Smooth muscle cell (in vitro differentiated cells): ENCODE measurements at regions not wholly inside any gene's neighbourhood (a gene's known extent, or its start where the extent isn't known, plus 50 kb on each side); places are given as distances from the start of the nearest gene placed in this dataset.

Source experiments
- DNase-seq: peaks from one replicate; lab custom pipeline; 2025; ENCODE audit not compliant: unreplicated experiment; lab: John Stamatoyannopoulos, UW
- H2AFZ ChIP-seq: fragments of 200-600 bp; sonication (generic); 2 replicates; pipeline ENCODE4 v1.6.0; 2016; ENCODE audit warnings: antibody characterized with exemption, low read depth, mild to moderate bottlenecking
- H3F3A ChIP-seq: fragments of 200-600 bp; sonication (generic); 2 replicates; pipeline ENCODE4 v1.6.0; 2017; ENCODE audit warnings: antibody characterized with exemption, low read depth
- H3K27ac ChIP-seq: fragments of 200-600 bp; sonication (generic); 2 replicates; pipeline ENCODE4 v1.5.1; 2016; ENCODE audit warnings: low read depth, mild to moderate bottlenecking
- H3K27me3 ChIP-seq: fragments of 200-600 bp; sonication (generic); 2 replicates; pipeline ENCODE4 v1.6.1; 2016; ENCODE audit warnings: low read depth, mild to moderate bottlenecking
- H3K36me3 ChIP-seq: fragments of 200-600 bp; sonication (generic); 2 replicates; pipeline ENCODE4 v1.5.1; 2016; ENCODE audit warnings: low read depth
- H3K4me1 ChIP-seq: fragments of 200-600 bp; sonication (generic); 2 replicates; pipeline ENCODE4 v1.5.1; 2016; ENCODE audit warnings: low read depth
- H3K4me2 ChIP-seq: fragments of 200-600 bp; sonication (generic); 2 replicates; pipeline ENCODE4 v1.6.0; 2016; ENCODE audit warnings: mild to moderate bottlenecking
- H3K4me3 ChIP-seq: fragments of 200-600 bp; sonication (generic); 2 replicates; pipeline ENCODE4 v1.5.1; 2016; ENCODE audit warnings: mild to moderate bottlenecking
- H3K79me2 ChIP-seq: fragments of 200-600 bp; sonication (generic); 2 replicates; pipeline ENCODE4 v1.6.0; 2016; ENCODE audit warnings: low read depth, mild to moderate bottlenecking
- H3K9ac ChIP-seq: fragments of 200-600 bp; sonication (generic); 2 replicates; pipeline ENCODE4 v1.6.0; 2016; ENCODE audit warnings: low read depth
- H3K9me3 ChIP-seq: fragments of 200-600 bp; sonication (generic); replicated peaks from 2 replicates; pipeline ENCODE4 v1.5.1; 2016; ENCODE audit warnings: low read depth
- H4K20me1 ChIP-seq: fragments of 200-600 bp; sonication (generic); 2 replicates; pipeline ENCODE4 v1.6.0; 2016; ENCODE audit warnings: low read depth
- CTCF ChIP-seq: fragments of 200-600 bp; sonication (generic); IDR thresholded peaks from 2 replicates; pipeline ENCODE4 v1.5.1; 2017; ENCODE audit warnings: borderline replicate concordance, mild to moderate bottlenecking, antibody characterized with exemption; ENCODE audit not compliant: insufficient read depth, poor library complexity, severe bottlenecking
- WGBS: methylation state at CpG from one replicate; pipeline ENCODE4 v1.1.7; 2016; ENCODE audit warnings: low lambda C conversion rate; 5-methylcytosine and 5-hydroxymethylcytosine counted together

- no peaks in the 10 kb centered on the region for H4K20me1 ChIP-seq
- peaks cover 10% of the 10 kb centered on the region for H3K4me1 ChIP-seq
- H3K4me3 ChIP-seq = no peak overlapping the region
- peak overlapping the region; percentile 41 for H3K9ac ChIP-seq
- H3F3A ChIP-seq = no peaks in the 10 kb centered on the region
- no peaks in the 10 kb centered on the region for H3K79me2 ChIP-seq
- H3K9me3 ChIP-seq = no peaks in the 10 kb centered on the region
- H3K4me2 ChIP-seq = peak overlapping the region; percentile 73
- H3K27me3 ChIP-seq = no peaks in the 10 kb centered on the region
- H3K27ac ChIP-seq = peak overlapping the region; percentile 47
- no peak for TF ChIP-seq CTCF
- H2AFZ ChIP-seq = peak overlapping the region; percentile 59
- H3K36me3 ChIP-seq = no peaks in the 10 kb centered on the region
- DNase-seq = no peak
- 19% methylated on average over 11 of the region's 11 CpGs for WGBS
Observed at GRCh38 chr15:98580572-98580971, 67.8 kb upstream of the IGF1R start.

GRCh38 chr15:98581715-98582114 lies 66.6 kb upstream of the IGF1R start:
- Histone ChIP-seq H3F3A (no peaks in the 10 kb centered on the region), H3K27me3 (no peaks in the 10 kb centered on the region), H3K4me3 (no peak overlapping the region), H4K20me1 (no peaks in the 10 kb centered on the region), H3K4me1 (peaks cover 10% of the 10 kb centered on the region), H2AFZ (no peak overlapping the region), H3K4me2 (no peak overlapping the region), H3K36me3 (no peaks in the 10 kb centered on the region), H3K27ac (no peak overlapping the region), H3K79me2 (no peaks in the 10 kb centered on the region), H3K9ac (no peak overlapping the region), H3K9me3 (no peaks in the 10 kb centered on the region)
- TF ChIP-seq CTCF = peak; percentile 16
- 61% methylated on average over 5 of the region's 5 CpGs for WGBS
- no peak for DNase-seq

GRCh38 chr15:98582900-98583554 lies 65.3 kb upstream of the IGF1R start:
- H4K20me1 ChIP-seq = no peaks in the 10 kb centered on the region
- WGBS = 61% methylated on average over 6 of the region's 6 CpGs
- H2AFZ ChIP-seq = no peak overlapping the region
- no peak overlapping the region for H3K4me2 ChIP-seq
- no peaks in the 10 kb centered on the region for H3K9me3 ChIP-seq
- H3K79me2 ChIP-seq = no peaks in the 10 kb centered on the region
- no peak for DNase-seq
- no peak for TF ChIP-seq CTCF
- H3K27me3 ChIP-seq = no peaks in the 10 kb centered on the region
- no peak overlapping the region for H3K4me3 ChIP-seq
- no peaks in the 10 kb centered on the region for H3F3A ChIP-seq
- no peak overlapping the region for H3K9ac ChIP-seq
- no peak overlapping the region for H3K27ac ChIP-seq
- H3K36me3 ChIP-seq = no peaks in the 10 kb centered on the region
- H3K4me1 ChIP-seq = peaks cover 10% of the 10 kb centered on the region

- no peak for DNase-seq
- no peaks in the 10 kb centered on the region for H4K20me1 ChIP-seq
- no peak overlapping the region for H3K9ac ChIP-seq
- WGBS = 66% methylated on average over 5 of the region's 5 CpGs
- no peaks in the 10 kb centered on the region for H3K9me3 ChIP-seq
- no peak overlapping the region for H3K27ac ChIP-seq
- no peaks in the 10 kb centered on the region for H3K79me2 ChIP-seq
- TF ChIP-seq CTCF = no peak
- H3K27me3 ChIP-seq = no peaks in the 10 kb centered on the region
- no peak overlapping the region for H2AFZ ChIP-seq
- no peak overlapping the region for H3K4me3 ChIP-seq
- H3F3A ChIP-seq = no peaks in the 10 kb centered on the region
- H3K4me2 ChIP-seq = no peak overlapping the region
- H3K36me3 ChIP-seq = no peaks in the 10 kb centered on the region
- H3K4me1 ChIP-seq = peaks cover 10% of the 10 kb centered on the region
Observed at GRCh38 chr15:98583771-98584430, 64.4 kb upstream of the IGF1R start.
